Anterior cingulate cortex (tissue), 58 donors: ENCODE measurements at regions not wholly inside any gene's neighbourhood (a gene's known extent, or its start where the extent isn't known, plus 50 kb on each side); places are given as distances from the start of the nearest gene placed in this dataset.
A peak's percentile ranks its signal among the peaks of the same experiment; 100 is the strongest.

Experiments used
- DNase-seq, 58 donors: peaks; one replicate each; lab custom pipeline; 2025; lab: John Stamatoyannopoulos, UW

DNA sequence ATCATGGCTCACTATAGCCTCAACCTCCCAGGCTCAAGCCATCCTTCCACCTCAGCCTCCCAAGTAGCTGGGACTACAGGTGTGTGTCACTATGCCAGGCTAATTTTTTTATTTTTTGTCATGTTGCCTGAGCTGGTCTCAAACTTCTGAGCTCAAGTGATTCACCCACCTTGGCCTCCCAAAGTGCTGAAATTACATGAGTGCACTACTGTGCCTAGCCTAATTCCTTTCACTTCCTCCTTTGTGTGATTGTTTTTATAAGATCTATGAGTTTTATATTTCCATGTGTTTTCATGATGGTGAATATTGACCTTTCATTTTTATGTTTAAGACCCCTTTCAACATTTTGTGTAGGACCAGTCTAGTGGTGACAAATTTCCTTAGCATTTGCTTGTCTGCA, 55.2 kb upstream of the IL12B start:
- DNase-seq = no peak

DNA sequence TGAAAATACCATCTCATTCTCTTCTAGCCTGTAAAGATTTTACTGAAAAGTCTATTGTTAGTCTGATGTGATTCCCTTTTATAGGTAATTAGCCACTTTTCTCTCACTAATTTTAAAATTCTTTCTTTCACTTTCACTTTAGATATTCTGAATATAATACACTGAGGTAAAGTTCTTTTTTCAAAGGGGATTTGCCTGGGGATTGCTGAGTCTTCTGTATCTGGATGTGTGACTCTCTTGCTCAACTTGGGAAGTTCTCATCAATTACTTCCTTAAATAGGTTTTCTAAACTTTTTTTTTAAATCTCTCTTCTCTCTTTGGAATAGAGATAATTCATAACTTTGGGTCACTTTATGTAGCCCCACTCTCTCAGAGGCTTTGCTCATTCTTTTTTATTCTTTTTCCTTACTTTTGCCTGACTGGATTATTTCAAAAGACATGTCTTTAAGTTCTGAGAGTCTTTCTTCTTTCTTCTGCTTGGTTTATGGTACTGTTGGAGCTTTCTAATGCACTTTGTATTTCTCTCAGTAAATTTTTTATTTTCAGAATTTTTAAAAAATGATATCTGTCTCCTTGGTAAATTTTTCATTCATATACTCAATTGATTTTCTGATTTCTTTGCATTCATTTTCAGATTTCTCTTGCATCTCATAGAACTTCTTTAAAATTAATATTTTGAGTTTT, 55.9 kb upstream of the IL12B start:
- no peak for DNase-seq

DNA sequence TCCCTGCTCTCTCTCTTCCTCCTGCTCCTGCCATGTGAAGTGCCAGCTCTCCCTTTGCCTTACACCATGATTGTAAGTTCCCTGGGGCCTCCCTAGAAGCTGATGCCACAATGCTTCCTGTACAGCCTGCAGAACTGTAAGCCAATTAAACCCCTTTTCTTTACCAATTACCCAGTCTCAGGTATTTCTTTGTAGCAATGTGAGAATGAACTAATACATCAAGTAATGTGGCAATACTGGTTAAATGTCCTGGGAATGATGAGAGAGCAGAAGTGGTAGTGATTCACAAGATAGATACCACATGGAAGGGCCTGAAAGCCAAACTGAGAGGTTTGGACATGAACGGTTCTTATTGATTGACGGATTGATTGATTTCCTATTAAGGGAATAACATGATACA, 62.6 kb upstream of the IL12B start:
- no peak for DNase-seq

DNA sequence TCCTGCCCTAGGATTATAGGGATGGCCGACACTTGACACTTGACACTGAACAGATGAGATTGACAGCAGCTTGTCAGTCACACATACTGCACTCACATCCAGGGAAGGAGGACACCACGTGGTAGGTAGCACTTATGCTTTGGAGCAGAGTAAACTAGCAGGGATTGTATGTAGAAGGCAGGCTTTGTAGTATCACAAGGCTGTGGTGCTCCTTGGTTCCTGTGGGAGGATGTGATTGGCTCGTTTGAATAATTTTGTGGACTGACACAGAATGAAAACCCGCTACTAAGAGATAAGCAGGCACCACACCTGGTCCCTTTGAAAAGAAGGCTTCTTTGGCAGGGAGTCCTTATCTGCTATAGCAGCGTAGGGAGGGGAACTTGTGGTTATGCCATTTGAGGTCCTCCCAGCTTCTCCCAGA, 63.6 kb upstream of the IL12B start:
- no peak for DNase-seq

- no peak for DNase-seq
These were observed 64.9 kb upstream of the IL12B start for GRCh38 chr5:159395202-159395601.

DNA sequence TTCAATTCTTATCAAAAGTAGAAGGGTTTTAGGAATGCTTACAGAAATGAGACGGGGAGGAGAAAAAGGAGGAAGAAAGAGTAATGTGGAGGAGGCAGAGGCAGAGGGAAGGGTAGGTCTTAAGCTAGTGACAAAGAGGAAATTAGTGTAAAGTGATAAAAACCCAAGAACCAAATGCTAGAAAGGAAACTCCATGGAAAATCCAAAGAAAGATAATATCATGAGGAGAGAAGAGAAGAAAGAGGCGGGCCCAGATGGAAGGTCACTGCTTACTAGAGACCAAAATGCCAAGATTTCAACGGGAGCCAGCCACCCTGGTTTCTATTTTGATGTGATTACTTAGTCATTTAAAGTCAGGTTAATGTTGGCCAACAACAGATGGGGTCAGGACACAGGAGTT, 68.6 kb upstream of the IL12B start:
- no peak for DNase-seq

DNA sequence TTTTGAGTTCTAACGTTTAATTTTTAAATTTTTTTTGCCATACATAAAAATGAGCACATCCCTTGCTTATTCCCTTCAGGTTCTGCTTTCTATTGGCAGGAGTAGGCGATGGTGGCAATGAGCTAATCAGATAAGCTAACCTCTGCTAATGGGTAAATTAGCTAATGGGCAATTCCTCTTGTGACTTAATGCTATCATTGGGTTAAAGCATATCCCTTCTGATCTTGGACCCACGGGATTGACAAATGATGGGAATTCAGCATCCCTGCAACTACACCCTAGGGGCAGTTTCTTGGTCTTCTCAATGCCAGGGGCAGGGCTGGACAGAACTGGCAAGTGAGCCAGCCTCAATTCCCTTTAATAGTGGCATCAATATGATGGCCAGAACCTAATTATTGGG, 70.2 kb upstream of the IL12B start:
- no peak for DNase-seq

- DNase-seq = no peak
These were observed 72.0 kb upstream of the IL12B start for GRCh38 chr5:159402311-159402710.

DNA sequence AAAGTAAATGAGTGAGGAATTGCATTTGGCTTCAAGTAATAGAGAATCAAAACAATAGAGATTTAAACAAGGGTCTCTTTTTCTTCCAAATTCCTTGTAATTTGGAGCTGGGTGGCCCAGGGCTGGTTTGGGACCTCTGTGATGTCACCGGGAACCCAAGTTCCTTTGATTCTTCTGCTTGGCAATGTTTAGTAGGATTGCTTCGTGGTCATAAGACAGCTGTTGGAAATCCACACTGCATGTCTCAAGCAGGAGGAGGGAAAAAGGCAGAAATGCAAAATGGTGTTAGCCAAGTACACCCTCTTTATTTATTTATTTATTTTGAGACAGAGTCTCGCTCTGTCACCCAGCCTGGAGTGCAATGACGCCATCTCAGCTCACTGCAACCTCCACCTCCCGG, 72.6 kb upstream of the IL12B start:
- DNase-seq = no peak

DNA sequence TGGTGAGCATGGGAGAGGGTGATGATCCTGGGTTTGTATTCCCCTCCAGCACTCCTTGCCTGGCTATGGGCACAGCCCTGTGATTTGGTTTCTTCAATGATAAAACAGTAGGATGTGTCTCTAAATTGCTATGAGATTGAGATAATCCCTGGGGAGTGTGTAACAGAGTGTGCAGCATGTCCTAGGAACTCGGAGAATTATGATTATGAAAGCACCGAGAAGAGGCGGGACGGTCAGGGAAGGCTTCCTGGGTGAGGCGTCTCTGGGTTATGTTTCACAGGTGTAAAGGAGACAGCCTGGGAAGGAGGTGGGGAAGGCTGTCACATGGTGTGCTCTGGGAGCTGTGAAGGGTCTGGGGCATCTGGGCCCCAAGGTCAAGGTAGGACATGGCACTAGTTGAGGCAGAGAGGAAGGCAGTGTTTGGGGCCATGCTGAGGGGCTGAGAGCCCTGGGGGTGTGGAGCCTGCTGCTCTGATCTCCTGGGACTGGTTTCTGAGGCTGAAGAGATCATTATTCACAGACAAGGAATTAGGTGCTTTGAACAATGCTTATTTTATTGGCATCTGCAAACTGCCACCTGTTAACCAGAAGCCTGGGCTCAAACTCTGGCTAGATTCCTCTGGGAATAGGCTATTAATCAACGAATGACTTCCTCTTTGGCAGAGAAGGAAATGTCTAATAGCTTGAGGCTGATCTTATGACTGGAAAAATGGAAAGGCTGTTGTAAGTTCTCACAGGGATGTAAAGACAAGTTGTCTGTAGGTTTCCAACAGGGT, 73.8 kb upstream of the IL12B start:
- DNase-seq = no peak

- no peak for DNase-seq
These were observed 75.3 kb upstream of the IL12B start for GRCh38 chr5:159405611-159406031.

GRCh38 chr5:159406571-159406970, 76.3 kb upstream of the IL12B start:
- no peak for DNase-seq

DNA sequence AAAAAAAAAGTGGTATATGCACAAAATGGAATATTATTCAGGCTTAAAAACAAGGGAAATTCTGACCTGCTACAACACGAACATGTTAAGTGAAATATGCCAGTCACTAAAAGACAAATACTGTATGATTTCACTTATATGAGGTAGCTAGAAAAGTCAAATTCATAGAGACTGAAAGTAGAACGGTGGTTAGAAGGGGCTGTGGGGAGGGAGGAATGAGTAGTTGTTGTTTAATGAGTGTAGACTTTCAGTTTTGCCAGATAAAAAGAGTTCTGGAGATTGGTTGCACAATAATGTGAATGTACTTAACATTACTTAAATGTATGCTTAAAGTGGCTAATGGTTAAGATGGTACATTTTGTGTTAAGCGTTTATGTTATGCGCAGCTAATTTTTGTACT, 79.5 kb upstream of the IL12B start:
- no peak for DNase-seq

- no peak for DNase-seq
These were observed 80.2 kb upstream of the IL12B start for GRCh38 chr5:159410480-159410879.

- DNase-seq = no peak
These were observed 80.8 kb upstream of the IL12B start for GRCh38 chr5:159411115-159411514.

GRCh38 chr5:159412284-159413046, 82.2 kb upstream of the IL12B start:
- peak in 1 of 58 donors; percentile 2 for DNase-seq

DNA sequence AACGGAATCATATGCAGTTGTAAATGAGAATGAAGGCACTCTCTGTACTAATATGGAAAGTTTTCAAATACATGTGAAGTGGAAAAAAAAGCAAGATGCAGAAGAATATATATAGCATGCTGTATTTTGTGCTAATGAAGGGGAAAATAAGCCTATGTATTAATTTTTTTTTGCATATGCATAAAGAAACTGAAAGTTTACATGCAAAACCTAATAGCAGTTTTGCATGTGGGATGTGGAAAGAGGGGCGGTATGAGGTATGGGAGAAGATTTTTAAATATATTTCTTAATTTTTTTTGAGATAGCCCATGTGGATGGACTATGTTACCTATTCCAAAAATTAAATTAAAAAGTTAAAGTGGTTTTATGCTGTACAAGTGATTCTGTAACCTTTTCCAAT, 83.7 kb upstream of the IL12B start:
- no peak for DNase-seq

DNA sequence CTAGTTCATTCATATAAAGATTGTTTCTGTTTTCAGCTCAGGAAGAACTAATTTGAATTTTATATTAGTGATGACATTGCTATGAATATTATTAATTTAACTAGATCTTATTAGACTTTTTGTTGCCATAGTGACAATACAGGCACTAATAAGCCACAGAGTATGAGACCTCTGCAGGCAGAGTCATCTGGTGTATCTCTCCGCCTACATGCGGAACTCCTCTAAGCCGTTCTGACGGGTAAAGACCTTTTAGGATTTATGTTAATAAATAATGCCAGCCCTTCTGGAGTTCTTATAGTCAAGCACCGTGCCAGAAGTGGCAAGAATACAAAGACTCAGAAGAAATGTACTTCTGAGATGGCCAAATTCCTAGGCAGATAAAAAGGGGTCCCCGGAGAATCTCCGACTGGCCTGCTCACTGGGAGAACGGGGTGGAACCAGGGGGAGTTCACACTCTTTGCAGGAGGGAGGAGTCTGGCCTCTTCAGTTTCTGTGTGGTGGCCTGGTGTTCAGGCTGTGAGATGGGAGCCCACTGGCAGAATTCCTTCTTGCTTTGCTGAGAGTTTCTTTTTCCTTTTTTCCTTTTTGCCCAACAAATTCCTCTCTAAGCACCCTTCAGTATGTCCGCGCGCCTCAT, 85.1 kb upstream of the IL12B start:
- DNase-seq = no peak

GRCh38 chr5:159416438-159416837, 86.2 kb upstream of the IL12B start:
- DNase-seq = no peak

GRCh38 chr5:159417170-159417569, 86.9 kb upstream of the IL12B start:
- DNase-seq = no peak

DNA sequence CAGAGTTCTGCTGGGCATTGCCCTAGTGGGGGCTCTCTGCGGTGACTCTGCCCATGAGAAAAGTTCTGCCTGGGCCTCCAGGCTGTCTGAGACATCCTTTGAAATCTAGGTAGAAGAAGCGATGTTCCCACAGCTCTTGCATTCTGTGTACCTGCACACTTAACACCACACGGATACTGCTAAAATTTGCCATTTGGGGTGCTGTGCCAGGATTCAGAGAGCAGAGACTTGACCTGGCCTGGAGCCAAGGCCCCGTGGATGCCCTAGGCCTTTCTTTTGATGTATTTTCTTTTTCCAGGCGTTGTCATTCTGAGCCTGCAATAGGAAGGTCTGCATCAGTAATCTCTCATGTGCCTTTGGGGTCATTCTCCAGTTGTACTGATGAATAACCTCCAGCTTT, 89.3 kb upstream of the IL12B start:
- DNase-seq = no peak
